ENCODE measurements at regions not wholly inside any gene's neighbourhood (a gene's known extent, or its start where the extent isn't known, plus 50 kb on each side); places are given as distances from the start of the nearest gene placed in this dataset.

DNA sequence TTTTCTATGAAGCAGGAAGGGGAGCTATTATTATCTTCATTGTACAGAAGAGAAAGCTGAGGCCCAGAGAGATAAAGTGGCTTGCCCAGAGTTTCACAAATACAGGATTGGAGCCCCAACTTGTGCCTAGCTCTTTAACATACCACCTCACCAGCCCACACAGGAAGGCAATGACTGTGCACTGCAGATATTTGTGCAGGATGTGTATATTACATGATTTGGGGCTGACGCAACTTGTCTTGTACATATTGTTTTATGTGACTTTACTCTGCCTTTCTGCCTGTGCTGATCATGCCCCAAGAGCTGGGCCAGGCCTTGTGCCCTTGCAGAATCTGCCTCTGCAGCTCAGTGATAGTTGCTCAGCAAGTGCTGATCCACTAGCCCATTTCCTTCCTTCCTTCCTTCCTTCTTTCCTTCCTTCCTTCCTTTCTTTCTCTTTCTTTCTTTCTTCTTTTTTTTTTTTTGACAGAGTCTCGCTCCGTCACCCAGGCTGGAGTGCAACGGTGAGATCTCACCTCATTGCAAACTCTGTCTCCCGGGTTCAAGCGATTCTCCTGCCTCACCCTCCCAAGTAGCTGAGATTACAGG is 106.6 kb upstream of the TBCA start:
- TF ChIP-seq, protein P1, sequence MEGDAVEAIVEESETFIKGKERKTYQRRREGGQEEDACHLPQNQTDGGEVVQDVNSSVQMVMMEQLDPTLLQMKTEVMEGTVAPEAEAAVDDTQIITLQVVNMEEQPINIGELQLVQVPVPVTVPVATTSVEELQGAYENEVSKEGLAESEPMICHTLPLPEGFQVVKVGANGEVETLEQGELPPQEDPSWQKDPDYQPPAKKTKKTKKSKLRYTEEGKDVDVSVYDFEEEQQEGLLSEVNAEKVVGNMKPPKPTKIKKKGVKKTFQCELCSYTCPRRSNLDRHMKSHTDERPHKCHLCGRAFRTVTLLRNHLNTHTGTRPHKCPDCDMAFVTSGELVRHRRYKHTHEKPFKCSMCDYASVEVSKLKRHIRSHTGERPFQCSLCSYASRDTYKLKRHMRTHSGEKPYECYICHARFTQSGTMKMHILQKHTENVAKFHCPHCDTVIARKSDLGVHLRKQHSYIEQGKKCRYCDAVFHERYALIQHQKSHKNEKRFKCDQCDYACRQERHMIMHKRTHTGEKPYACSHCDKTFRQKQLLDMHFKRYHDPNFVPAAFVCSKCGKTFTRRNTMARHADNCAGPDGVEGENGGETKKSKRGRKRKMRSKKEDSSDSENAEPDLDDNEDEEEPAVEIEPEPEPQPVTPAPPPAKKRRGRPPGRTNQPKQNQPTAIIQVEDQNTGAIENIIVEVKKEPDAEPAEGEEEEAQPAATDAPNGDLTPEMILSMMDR (IDR thresholded peaks at IDR 0.05) = no peak
- TF ChIP-seq EZH2 (IDR thresholded peaks at IDR 0.05) = no peak
